Left lung (tissue), 4 donors: ENCODE measurements at regions not wholly inside any gene's neighbourhood (a gene's known extent, or its start where the extent isn't known, plus 50 kb on each side); places are given as distances from the start of the nearest gene placed in this dataset.

ENCODE experiments used
- ATAC-seq: fragments of 200-7000 bp; cut with Tn5 transposase; one replicate; pipeline ENCODE4 v1.9.1; 2020; ENCODE audit warnings: moderate library complexity
- DNase-seq, 4 donors: peaks; one replicate each; pipeline ENCODE4 v3.0.0-alpha.2; 2013 to 2020
- H3K27ac ChIP-seq, 2 donors: fragments of 200-600 bp; sonication (generic) in 1 of 2; one replicate each; pipeline versions ENCODE4 v1.5.0 to v1.8.0; 2020 to 2021
- H3K27me3 ChIP-seq, 2 donors: fragments of 200-600 bp; sonication (generic) in 1 of 2; one replicate each; pipeline versions ENCODE4 v1.5.0 to v1.8.0; 2020 to 2021
- H3K36me3 ChIP-seq, 2 donors: fragments of 200-600 bp; sonication (generic) in 1 of 2; one replicate each; pipeline versions ENCODE4 v1.5.0 to v1.8.0; 2020 to 2021
- H3K4me1 ChIP-seq, 2 donors: fragments of 200-600 bp; one replicate each; pipeline ENCODE4 v1.8.0; 2021
- H3K4me3 ChIP-seq, 2 donors: fragments of 200-600 bp; sonication (generic) in 1 of 2; one replicate each; pipeline versions ENCODE4 v1.5.0 to v1.8.0; 2020 to 2021; ENCODE audit warnings: mild to moderate bottlenecking in 1 of 2
- H3K9me3 ChIP-seq, 2 donors: fragments of 200-600 bp; sonication (generic) in 1 of 2; one replicate each; pipeline versions ENCODE4 v1.5.0 to v1.8.0; 2020 to 2021
- intact Hi-C, 2 donors: fragments of 100-400 bp; cut with DNase I; formaldehyde crosslinking; loops; one replicate each; pipeline versions ENCODE4 v1.11.2 to v1.14.2; 2022
- TF ChIP-seq, protein P1 (sequence below), 2 donors: fragments of 200-600 bp; sonication (generic) in 1 of 2; IDR thresholded peaks; one replicate each; pipeline versions ENCODE4 v1.5.0 to v1.8.0; 2021; ENCODE audit warnings: antibody characterized with exemption in 2 of 2
- donor health status: DM: no; HTN: yes; CAD: no.
- donor health status: DM: no; HTN: no; CAD: no.

DNA sequence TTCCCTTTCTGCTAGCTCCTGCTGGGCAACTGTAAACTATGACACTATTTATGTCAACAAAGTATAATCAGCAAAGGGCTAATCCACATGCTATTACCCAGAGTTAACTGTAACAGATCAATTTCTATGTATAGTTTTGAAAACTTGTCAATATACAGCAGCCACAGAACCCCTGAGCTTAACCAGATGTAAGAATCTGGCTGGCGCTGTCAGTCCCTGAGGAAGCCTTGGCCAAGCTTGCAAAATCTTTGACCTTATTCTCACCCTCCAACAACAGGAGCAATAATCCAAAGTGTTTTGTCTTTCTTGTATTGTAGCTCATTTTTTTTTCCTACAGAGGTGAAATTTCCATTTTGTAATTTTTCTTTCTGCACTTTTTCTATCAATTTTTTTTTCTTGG, 1230.1 kb upstream of the SLC10A2 start:
- intact Hi-C loops, result no loop called here
- TF ChIP-seq, protein P1, sequence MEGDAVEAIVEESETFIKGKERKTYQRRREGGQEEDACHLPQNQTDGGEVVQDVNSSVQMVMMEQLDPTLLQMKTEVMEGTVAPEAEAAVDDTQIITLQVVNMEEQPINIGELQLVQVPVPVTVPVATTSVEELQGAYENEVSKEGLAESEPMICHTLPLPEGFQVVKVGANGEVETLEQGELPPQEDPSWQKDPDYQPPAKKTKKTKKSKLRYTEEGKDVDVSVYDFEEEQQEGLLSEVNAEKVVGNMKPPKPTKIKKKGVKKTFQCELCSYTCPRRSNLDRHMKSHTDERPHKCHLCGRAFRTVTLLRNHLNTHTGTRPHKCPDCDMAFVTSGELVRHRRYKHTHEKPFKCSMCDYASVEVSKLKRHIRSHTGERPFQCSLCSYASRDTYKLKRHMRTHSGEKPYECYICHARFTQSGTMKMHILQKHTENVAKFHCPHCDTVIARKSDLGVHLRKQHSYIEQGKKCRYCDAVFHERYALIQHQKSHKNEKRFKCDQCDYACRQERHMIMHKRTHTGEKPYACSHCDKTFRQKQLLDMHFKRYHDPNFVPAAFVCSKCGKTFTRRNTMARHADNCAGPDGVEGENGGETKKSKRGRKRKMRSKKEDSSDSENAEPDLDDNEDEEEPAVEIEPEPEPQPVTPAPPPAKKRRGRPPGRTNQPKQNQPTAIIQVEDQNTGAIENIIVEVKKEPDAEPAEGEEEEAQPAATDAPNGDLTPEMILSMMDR (IDR thresholded peaks at IDR 0.05), result no peak
- H3K36me3 ChIP-seq, result no peaks in the 10 kb centered on the region
- no peaks in the 10 kb centered on the region for H3K9me3 ChIP-seq
- no peak overlapping the region for H3K27ac ChIP-seq
- DNase-seq (no peak), ATAC-seq (no peak)
- H3K4me3 ChIP-seq, result no peak overlapping the region
- no peaks in the 10 kb centered on the region for H3K4me1 ChIP-seq
- no peaks in the 10 kb centered on the region for H3K27me3 ChIP-seq

DNA sequence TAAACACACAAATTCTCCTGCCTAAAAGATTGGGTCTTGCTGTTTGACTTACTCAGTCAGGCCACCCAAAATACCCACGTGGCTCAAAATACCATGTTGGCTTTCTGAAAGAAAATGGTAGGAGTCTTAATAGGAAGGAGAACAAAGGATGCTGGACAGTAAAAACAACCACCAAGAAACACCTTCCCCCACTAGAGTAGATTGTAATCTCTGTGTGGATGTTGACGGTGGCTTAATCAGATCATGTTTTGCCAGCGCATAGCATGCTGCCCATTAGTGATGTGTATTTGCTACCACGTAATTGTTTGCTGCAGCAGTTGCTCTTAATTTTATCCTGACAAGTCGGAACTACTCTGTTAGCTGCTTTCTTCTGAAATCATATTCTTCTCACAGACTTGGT, 1229.3 kb upstream of the SLC10A2 start:
- Histone ChIP-seq H3K4me1 (no peaks in the 10 kb centered on the region), H3K36me3 (no peaks in the 10 kb centered on the region), H3K27me3 (no peaks in the 10 kb centered on the region), H3K9me3 (no peaks in the 10 kb centered on the region), H3K27ac (no peak overlapping the region), H3K4me3 (no peak overlapping the region)
- intact Hi-C loops, result no loop called here
- DNase-seq (no peak), ATAC-seq (no peak)
- TF ChIP-seq, protein P1 (IDR thresholded peaks at IDR 0.05), result no peak

DNA sequence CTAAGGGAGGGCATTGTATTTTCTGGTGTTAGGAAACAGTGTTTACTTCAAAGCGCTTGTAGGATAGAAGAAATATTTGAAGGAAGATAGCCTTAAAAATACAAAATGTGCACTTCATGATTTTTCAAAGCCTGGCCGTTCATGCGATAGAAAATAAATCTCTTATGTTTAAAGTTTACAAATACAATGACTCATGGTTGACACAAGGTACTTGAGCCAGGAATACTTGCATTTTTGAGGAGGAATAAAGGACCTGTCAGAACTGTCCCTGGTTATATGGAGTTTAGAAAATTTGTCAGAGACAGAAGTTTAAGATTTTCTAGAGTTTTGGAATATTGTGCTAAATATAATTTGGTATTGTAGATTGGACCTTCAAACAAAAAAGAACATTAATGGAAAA, 1223.2 kb upstream of the SLC10A2 start:
- Histone ChIP-seq H3K9me3 (no peaks in the 10 kb centered on the region), H3K36me3 (no peaks in the 10 kb centered on the region), H3K4me1 (no peaks in the 10 kb centered on the region), H3K27ac (no peak overlapping the region), H3K4me3 (no peak overlapping the region), H3K27me3 (no peaks in the 10 kb centered on the region)
- no peak for DNase-seq
- peak; percentile 33 for ATAC-seq
- intact Hi-C loops, result no loop called here
- TF ChIP-seq, protein P1 (IDR thresholded peaks at IDR 0.05), result no peak

DNA sequence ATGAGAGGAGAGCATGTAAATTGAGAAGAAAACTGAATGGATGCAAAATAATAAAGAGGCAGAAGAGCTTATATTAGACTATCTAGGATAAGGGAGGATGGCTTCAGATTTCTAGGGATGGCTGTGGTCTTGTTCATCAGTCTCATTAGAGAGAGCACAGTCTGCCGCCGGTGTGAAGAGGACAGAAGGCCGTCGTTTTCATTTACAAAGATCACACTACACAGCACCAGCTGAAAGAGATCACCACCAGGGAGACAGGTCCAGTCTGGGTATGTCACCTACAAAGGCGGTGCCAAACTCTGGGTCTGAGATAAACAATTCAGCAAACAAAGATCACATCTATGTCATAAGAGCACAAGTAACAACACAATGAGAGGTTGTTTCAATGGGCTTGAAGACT, 1222.3 kb upstream of the SLC10A2 start:
- Histone ChIP-seq H3K27me3 (no peaks in the 10 kb centered on the region), H3K4me3 (no peak overlapping the region), H3K27ac (no peak overlapping the region), H3K4me1 (no peaks in the 10 kb centered on the region), H3K9me3 (no peaks in the 10 kb centered on the region), H3K36me3 (no peaks in the 10 kb centered on the region)
- ATAC-seq (no peak), DNase-seq (no peak)
- intact Hi-C loops, result no loop called here
- TF ChIP-seq, protein P1 (IDR thresholded peaks at IDR 0.05), result no peak

DNA sequence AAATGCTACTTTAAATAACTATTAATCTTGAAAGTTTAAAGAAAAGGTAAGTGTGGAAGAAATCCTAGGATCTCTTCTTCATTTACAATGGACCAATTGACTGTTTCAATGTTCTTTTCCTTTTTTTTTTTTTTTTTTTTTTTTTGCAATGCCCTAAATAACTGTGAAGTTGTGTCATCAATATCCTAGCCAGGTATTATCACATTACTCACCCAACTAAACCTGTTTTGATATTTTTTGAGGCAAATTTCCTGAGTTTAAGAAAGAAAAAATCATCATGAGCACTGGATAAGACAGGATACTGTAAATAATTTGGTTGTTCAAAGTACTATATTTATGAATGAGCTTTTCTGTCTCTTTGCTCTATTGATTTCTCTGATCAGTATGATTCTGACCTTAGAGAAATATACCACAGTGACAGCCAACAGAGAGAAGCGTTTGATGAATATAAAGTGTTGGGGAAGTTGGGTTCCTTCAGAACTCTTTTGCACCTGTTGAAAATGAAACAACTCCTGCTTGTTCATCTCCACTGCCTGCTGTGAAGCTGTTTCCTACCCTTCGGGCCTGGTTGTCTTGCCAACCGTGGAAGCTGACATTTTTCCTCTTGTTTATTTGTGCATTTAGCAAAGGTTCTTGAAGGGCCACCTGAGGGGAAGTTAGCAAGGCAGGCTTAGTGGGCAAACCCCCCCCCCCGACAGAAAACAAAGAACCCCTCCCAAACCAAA, 1220.5 kb upstream of the SLC10A2 start:
- no peak for ATAC-seq
- DNase-seq, result peak in 1 of 4 donors; percentile 6

More for the DNA sequence above, 1220.5 kb upstream of the SLC10A2 start:
- Histone ChIP-seq H3K9me3 (no peaks in the 10 kb centered on the region), H3K27me3 (no peaks in the 10 kb centered on the region), H3K27ac (no peak overlapping the region), H3K4me1 (no peaks in the 10 kb centered on the region), H3K4me3 (no peak overlapping the region), H3K36me3 (no peaks in the 10 kb centered on the region)
- intact Hi-C loops, result no loop called here
- TF ChIP-seq, protein P1 (IDR thresholded peaks at IDR 0.05), result no peak
